ENCODE measurements at regions not wholly inside any gene's neighbourhood (a gene's known extent, or its start where the extent isn't known, plus 50 kb on each side); places are given as distances from the start of the nearest gene placed in this dataset.

- TF ChIP-seq MLX (CRISPR knock-in tag; IDR thresholded peaks at IDR 0.05) (no peak), SP4 (CRISPR knock-in tag; IDR thresholded peaks at IDR 0.05) (peak; percentile 50), ATF4 (CRISPR knock-in tag; IDR thresholded peaks at IDR 0.05) (peak in 1 of 2 experiments; percentile 52; a peak in 1 of 4 replicates), ZNF788 (CRISPR knock-in tag; IDR thresholded peaks at IDR 0.05; ENCODE audit: borderline replicate concordance) (peak; percentile 45; the same call in 1 of the 2 replicates), ZFY (CRISPR knock-in tag; IDR thresholded peaks at IDR 0.05) (peak; percentile 22; the same call in 1 of the 2 replicates), HNF1B (CRISPR knock-in tag; IDR thresholded peaks at IDR 0.05) (peak; percentile 46; the same call in 1 of the 2 replicates), ETV6 (CRISPR knock-in tag; conservative IDR thresholded peaks at IDR 0.05) (0 out of 2 replicates have a peak, but pooled peaks have one; percentile 49), TBX3 (IDR thresholded peaks at IDR 0.05; ENCODE audit: borderline replicate concordance) (peak; percentile 82), KIAA2018 (CRISPR knock-in tag; IDR thresholded peaks at IDR 0.05; ENCODE audit: borderline replicate concordance) (no peak), ZBTB26 (CRISPR knock-in tag; IDR thresholded peaks at IDR 0.05; ENCODE audit: borderline replicate concordance) (0 out of 2 replicates have a peak, but pooled peaks have one; percentile 25), YEATS2 (CRISPR knock-in tag; IDR thresholded peaks at IDR 0.05; ENCODE audit: borderline replicate concordance) (peak; percentile 26; the same call in 1 of the 2 replicates), SOX5 (CRISPR knock-in tag; IDR thresholded peaks at IDR 0.05; ENCODE audit: borderline replicate concordance) (peak; percentile 90), DRAP1 (CRISPR knock-in tag; IDR thresholded peaks at IDR 0.05) (0 out of 2 replicates have a peak, but pooled peaks have one; percentile 52), FOSL2 (CRISPR knock-in tag; IDR thresholded peaks at IDR 0.05) (peak; percentile 40; the same call in 1 of the 2 replicates), MIER2 (CRISPR knock-in tag; IDR thresholded peaks at IDR 0.05) (0 out of 2 replicates have a peak, but pooled peaks have one; percentile 45)
Measured at GRCh38 chr1:182309631-182310351, 81.8 kb downstream of the GLUL start (continued).
